IPS-18a (cell line): ENCODE measurements at regions not wholly inside any gene's neighbourhood (a gene's known extent, or its start where the extent isn't known, plus 50 kb on each side); places are given as distances from the start of the nearest gene placed in this dataset.

Experiments used
- H3K27ac ChIP-seq: one replicate; pipeline ENCODE4 v1.5.1; 2013; ENCODE audit warnings: low read length
- H3K27me3 ChIP-seq: one replicate; pipeline ENCODE4 v1.6.1; 2013; ENCODE audit warnings: mild to moderate bottlenecking, low read length; ENCODE audit not compliant: control insufficient read depth, insufficient read depth
- H3K36me3 ChIP-seq: one replicate; pipeline ENCODE4 v1.6.1; 2013; ENCODE audit warnings: low read depth, low read length; ENCODE audit not compliant: control insufficient read depth
- H3K4me1 ChIP-seq: one replicate; pipeline ENCODE4 v1.6.1; 2013; ENCODE audit warnings: low read depth, low read length; ENCODE audit not compliant: control insufficient read depth
- H3K4me3 ChIP-seq: one replicate; pipeline ENCODE4 v1.5.1; 2013; ENCODE audit warnings: low read length
- H3K9ac ChIP-seq: one replicate; pipeline ENCODE4 v1.6.1; 2013; ENCODE audit warnings: mild to moderate bottlenecking, low read length, moderate library complexity
- H3K9me3 ChIP-seq: one replicate; pipeline ENCODE4 v1.6.1; 2013; ENCODE audit warnings: low read depth, low read length; ENCODE audit not compliant: control insufficient read depth

GRCh38 chr3:6771171-6771570, 89.7 kb upstream of the GRM7 start:
- H3K27ac ChIP-seq, result no peak overlapping the region
- no peaks in the 10 kb centered on the region for H3K27me3 ChIP-seq
- no peaks in the 10 kb centered on the region for H3K9me3 ChIP-seq
- no peaks in the 10 kb centered on the region for H3K36me3 ChIP-seq
- H3K4me1 ChIP-seq, result peaks cover 14% of the 10 kb centered on the region
- H3K4me3 ChIP-seq, result no peak overlapping the region
- H3K9ac ChIP-seq, result no peak overlapping the region

GRCh38 chr3:6779140-6779539, 81.8 kb upstream of the GRM7 start:
- H3K4me3 ChIP-seq, result no peak overlapping the region
- no peaks in the 10 kb centered on the region for H3K36me3 ChIP-seq
- no peak overlapping the region for H3K9ac ChIP-seq
- H3K4me1 ChIP-seq, result peaks cover 6% of the 10 kb centered on the region
- H3K27me3 ChIP-seq, result no peaks in the 10 kb centered on the region
- no peak overlapping the region for H3K27ac ChIP-seq
- no peaks in the 10 kb centered on the region for H3K9me3 ChIP-seq

- Histone ChIP-seq H3K27me3 (no peaks in the 10 kb centered on the region), H3K36me3 (no peaks in the 10 kb centered on the region), H3K9me3 (no peaks in the 10 kb centered on the region), H3K9ac (no peak overlapping the region), H3K4me1 (peaks cover 6% of the 10 kb centered on the region), H3K4me3 (no peak overlapping the region), H3K27ac (no peak overlapping the region)
Observed at GRCh38 chr3:6781092-6781491, 79.8 kb upstream of the GRM7 start.

- H3K9me3 ChIP-seq, result no peaks in the 10 kb centered on the region
- no peak overlapping the region for H3K27ac ChIP-seq
- no peaks in the 10 kb centered on the region for H3K27me3 ChIP-seq
- no peak overlapping the region for H3K4me3 ChIP-seq
- H3K36me3 ChIP-seq, result no peaks in the 10 kb centered on the region
- peaks cover 2% of the 10 kb centered on the region for H3K4me1 ChIP-seq
- H3K9ac ChIP-seq, result no peak overlapping the region
Observed at GRCh38 chr3:6785726-6786125, 75.2 kb upstream of the GRM7 start.

DNA sequence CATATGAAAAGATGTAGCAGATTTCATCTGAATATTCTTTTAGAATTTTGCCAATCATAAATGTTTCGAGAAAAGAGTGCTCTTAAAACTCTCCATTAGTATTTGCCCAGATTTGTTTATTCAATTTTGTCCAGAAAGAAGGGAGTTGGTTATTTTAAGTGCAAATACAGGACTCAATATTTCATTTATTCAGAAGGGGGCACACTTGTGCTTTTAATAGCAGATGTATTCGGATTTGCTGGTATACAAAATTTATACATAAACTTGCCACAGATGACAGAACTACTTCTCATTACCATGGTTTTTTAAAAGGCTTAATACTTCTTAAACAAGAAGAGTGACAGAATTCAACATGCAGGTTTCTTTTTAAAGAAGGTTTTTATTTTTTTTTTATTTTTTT, 69.8 kb upstream of the GRM7 start:
- Histone ChIP-seq H3K4me1 (no peaks in the 10 kb centered on the region), H3K27me3 (no peaks in the 10 kb centered on the region), H3K27ac (no peak overlapping the region), H3K9ac (no peak overlapping the region), H3K9me3 (no peaks in the 10 kb centered on the region), H3K4me3 (no peak overlapping the region), H3K36me3 (no peaks in the 10 kb centered on the region)

DNA sequence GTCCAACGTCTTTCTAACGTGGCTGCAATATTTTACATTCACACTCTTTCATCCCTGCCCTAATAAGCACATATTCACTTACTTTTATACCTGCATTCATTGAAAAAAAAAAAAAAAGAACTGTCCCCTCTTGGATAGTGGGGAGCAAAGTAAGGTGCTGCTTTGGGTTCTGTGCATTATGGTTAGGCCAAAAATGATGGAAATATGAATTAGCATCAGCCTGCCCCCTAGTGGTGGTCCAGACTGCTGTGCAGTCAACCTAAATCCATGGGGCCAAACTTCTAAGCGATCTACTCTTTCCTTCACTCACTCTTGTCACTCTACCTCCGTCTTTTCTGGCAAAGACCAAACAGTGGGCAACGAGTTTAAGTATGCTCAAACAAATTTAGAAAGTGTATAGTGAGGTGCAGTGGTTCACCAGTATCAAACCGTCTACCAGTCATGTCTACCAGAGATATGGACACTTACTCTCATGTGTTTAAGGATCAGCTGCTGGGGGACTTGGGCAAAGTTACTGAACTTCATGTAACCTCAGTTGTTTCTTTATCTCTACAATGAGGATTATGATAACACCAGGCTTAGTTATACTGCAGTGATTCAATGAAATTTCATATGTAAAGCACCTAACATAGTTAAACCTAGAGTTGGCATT, 61.5 kb upstream of the GRM7 start:
- no peaks in the 10 kb centered on the region for H3K9me3 ChIP-seq
- H3K9ac ChIP-seq, result no peak overlapping the region
- no peaks in the 10 kb centered on the region for H3K4me1 ChIP-seq
- no peak overlapping the region for H3K4me3 ChIP-seq
- H3K27me3 ChIP-seq, result no peaks in the 10 kb centered on the region
- H3K27ac ChIP-seq, result no peak overlapping the region
- no peaks in the 10 kb centered on the region for H3K36me3 ChIP-seq

DNA sequence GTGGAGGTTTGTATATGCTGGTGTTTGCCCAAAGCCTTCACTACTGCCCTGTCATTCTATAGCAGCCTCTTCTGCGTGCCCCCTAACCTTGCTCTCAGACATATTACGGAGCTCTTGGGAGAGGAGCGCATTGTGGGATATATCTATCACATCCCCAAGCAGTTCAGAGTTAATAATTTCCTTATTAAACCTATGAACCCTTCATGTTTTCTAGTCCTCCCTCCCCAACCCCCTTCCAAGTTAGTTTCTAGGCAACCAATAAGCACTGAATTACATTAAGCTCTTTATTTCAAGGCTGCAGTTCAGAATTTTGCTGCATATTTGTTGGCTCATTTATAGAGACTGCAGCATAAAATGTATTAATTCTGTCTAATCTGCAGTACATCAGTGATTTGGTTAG, 57.3 kb upstream of the GRM7 start:
- Histone ChIP-seq H3K4me1 (no peaks in the 10 kb centered on the region), H3K27me3 (no peaks in the 10 kb centered on the region), H3K9me3 (no peaks in the 10 kb centered on the region), H3K27ac (no peak overlapping the region), H3K36me3 (no peaks in the 10 kb centered on the region), H3K9ac (no peak overlapping the region), H3K4me3 (no peak overlapping the region)

DNA sequence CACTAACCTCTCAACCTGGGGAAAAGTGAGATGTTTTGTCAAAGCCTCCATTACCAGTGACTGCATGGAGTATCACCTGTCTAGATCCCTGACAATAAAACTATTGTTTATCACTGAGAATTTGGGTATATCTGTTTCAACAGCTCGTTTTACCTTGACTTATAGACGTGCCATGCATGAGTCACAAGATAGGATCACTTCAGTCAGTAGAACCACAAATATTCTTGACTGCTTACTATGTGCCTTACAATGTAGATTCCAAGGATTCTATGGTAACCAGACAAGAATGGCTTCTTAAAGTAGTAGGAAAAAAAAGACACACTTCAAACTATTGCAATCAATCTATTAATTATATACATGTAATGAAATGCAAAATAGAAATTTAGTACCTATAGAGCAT, 55.7 kb upstream of the GRM7 start:
- no peak overlapping the region for H3K27ac ChIP-seq
- H3K36me3 ChIP-seq, result no peaks in the 10 kb centered on the region
- H3K4me1 ChIP-seq, result no peaks in the 10 kb centered on the region
- no peak overlapping the region for H3K4me3 ChIP-seq
- no peaks in the 10 kb centered on the region for H3K27me3 ChIP-seq
- H3K9me3 ChIP-seq, result no peaks in the 10 kb centered on the region
- no peak overlapping the region for H3K9ac ChIP-seq

DNA sequence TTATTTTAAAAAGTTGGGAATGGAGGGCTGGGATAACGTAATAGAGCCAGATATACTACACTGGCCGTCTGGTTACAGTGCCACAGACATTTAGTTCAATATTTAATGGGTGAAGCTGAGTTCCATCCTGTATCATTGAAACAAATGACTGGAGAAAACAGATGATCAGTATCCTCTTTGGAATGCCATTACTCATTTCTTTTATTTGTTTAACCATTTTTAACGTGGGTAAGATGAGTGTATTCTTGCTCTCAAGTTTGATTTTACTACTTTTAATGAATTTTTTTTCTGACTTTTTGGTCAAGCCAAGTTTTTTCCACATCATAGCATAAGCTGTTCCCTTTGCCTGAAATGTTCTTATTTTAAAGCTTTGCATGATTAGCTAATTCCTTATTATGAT, 53.9 kb upstream of the GRM7 start:
- H3K9me3 ChIP-seq, result no peaks in the 10 kb centered on the region
- H3K27ac ChIP-seq, result no peak overlapping the region
- no peak overlapping the region for H3K4me3 ChIP-seq
- no peaks in the 10 kb centered on the region for H3K36me3 ChIP-seq
- H3K27me3 ChIP-seq, result no peaks in the 10 kb centered on the region
- no peak overlapping the region for H3K9ac ChIP-seq
- no peaks in the 10 kb centered on the region for H3K4me1 ChIP-seq

GRCh38 chr3:6807967-6808588, 52.8 kb upstream of the GRM7 start:
- H3K9me3 ChIP-seq, result no peaks in the 10 kb centered on the region
- H3K27ac ChIP-seq, result no peak overlapping the region
- no peak overlapping the region for H3K4me3 ChIP-seq
- H3K4me1 ChIP-seq, result no peaks in the 10 kb centered on the region
- no peaks in the 10 kb centered on the region for H3K36me3 ChIP-seq
- H3K9ac ChIP-seq, result no peak overlapping the region
- H3K27me3 ChIP-seq, result no peaks in the 10 kb centered on the region

DNA sequence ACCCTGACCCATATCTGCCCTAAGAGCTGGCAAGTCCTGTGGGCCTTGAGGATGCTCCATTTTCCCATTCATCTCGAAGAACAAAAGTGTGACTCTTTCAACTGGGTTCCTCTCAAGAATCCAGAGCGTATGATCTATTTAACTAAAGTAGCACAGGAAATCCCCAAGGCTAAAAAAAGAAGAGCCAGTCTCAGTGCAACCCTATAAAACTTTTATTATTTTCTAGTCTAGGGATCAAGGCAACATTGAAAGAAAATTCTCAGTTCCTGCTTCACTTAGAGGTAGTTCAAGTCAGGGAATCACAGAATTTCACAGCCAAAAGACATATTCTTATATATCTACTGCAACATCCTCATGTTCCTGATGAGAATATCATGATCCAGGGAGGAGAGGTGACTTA, 51.6 kb upstream of the GRM7 start:
- H3K36me3 ChIP-seq, result no peaks in the 10 kb centered on the region
- H3K4me3 ChIP-seq, result no peak overlapping the region
- H3K27ac ChIP-seq, result no peak overlapping the region
- no peaks in the 10 kb centered on the region for H3K4me1 ChIP-seq
- no peak overlapping the region for H3K9ac ChIP-seq
- no peaks in the 10 kb centered on the region for H3K9me3 ChIP-seq
- no peaks in the 10 kb centered on the region for H3K27me3 ChIP-seq
